T-helper 2 cell treated with Interferon-gamma antibody and Interleukin-4, amounts not matched to agents 5 μg/mL and 100 μg/mL, for 36 hours (primary cell): ENCODE measurements at regions not wholly inside any gene's neighbourhood (a gene's known extent, or its start where the extent isn't known, plus 50 kb on each side); places are given as distances from the start of the nearest gene placed in this dataset.
"Not testable (repeated sequence)": the region's sequence is repeated elsewhere in the genome, so short reads cannot be mapped to it uniquely, and the experiment has no call there.

Source experiments
- DNase-seq: peaks from one replicate; pipeline ENCODE4 v3.0.0; 2021; ENCODE audit warnings: low spot score
- H3K27ac Mint-ChIP-seq: one replicate; pipeline ENCODE4 v1.8.0; 2021; ENCODE audit warnings: mild to moderate bottlenecking, mixed read lengths
- H3K27me3 Mint-ChIP-seq: one replicate; pipeline ENCODE4 v1.8.0; 2021; ENCODE audit warnings: low read depth, mixed read lengths
- H3K36me3 Mint-ChIP-seq: one replicate; pipeline ENCODE4 v1.8.0; 2021; ENCODE audit warnings: low read depth, mixed read lengths
- H3K4me1 Mint-ChIP-seq: one replicate; pipeline ENCODE4 v1.8.0; 2021; ENCODE audit warnings: low read depth, mixed read lengths
- H3K4me3 Mint-ChIP-seq: one replicate; pipeline ENCODE4 v1.8.0; 2022; ENCODE audit warnings: mild to moderate bottlenecking, moderate library complexity, mixed read lengths
- H3K9me3 Mint-ChIP-seq: one replicate; pipeline ENCODE4 v1.8.0; 2021; ENCODE audit warnings: mixed read lengths

- DNase-seq: no peak
- H3K9me3 Mint-ChIP-seq: no peaks in the 10 kb centered on the region
- no peaks in the 10 kb centered on the region for H3K36me3 Mint-ChIP-seq
- H3K4me1 Mint-ChIP-seq: peaks cover 5% of the 10 kb centered on the region
- H3K27me3 Mint-ChIP-seq: no peaks in the 10 kb centered on the region
- no peak overlapping the region for H3K4me3 Mint-ChIP-seq
- no peak overlapping the region for H3K27ac Mint-ChIP-seq
These were observed 67.1 kb upstream of the METRNL start for GRCh38 chr17:83012200-83012785.

- Mint-ChIP-seq H3K36me3 (no peaks in the 10 kb centered on the region), H3K27me3 (no peaks in the 10 kb centered on the region), H3K4me3 (no peak overlapping the region), H3K27ac (no peak overlapping the region), H3K4me1 (peaks cover 2% of the 10 kb centered on the region), H3K9me3 (no peaks in the 10 kb centered on the region)
- no peak for DNase-seq
These were observed 66.3 kb upstream of the METRNL start for GRCh38 chr17:83012868-83013778.

DNA sequence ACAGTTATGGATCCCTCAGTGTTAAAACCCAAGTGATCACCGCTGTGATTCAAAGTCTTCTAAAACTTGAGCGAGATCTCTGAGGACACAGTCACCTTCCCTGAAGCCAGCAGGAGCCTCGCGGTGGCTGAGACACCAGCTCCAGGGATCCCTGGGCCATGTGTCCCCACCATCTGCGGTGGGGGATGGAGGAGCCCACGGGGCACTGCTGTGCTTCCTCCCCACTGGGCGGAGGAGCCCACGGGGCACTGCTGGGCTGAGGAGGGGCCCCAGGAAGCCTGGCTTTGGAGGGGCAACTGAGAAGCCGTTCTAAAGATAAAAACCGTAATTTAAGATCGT lies 65.7 kb upstream of the METRNL start:
- H3K9me3 Mint-ChIP-seq: no peaks in the 10 kb centered on the region
- H3K4me3 Mint-ChIP-seq: no peak overlapping the region
- no peaks in the 10 kb centered on the region for H3K36me3 Mint-ChIP-seq
- H3K27ac Mint-ChIP-seq: no peak overlapping the region
- DNase-seq: no peak
- peaks cover 2% of the 10 kb centered on the region for H3K4me1 Mint-ChIP-seq
- no peaks in the 10 kb centered on the region for H3K27me3 Mint-ChIP-seq

- Mint-ChIP-seq H3K36me3 (no peaks in the 10 kb centered on the region), H3K27me3 (no peaks in the 10 kb centered on the region), H3K4me3 (no peak overlapping the region), H3K27ac (no peak overlapping the region), H3K9me3 (no peaks in the 10 kb centered on the region), H3K4me1 (peaks cover 2% of the 10 kb centered on the region)
- no peak for DNase-seq
These were observed 65.1 kb upstream of the METRNL start for GRCh38 chr17:83014297-83014696.

GRCh38 chr17:83014940-83015910 lies 64.2 kb upstream of the METRNL start:
- Mint-ChIP-seq H3K4me1 (peaks cover 2% of the 10 kb centered on the region), H3K4me3 (no peak overlapping the region), H3K36me3 (no peaks in the 10 kb centered on the region), H3K27ac (no peak overlapping the region), H3K27me3 (no peaks in the 10 kb centered on the region), H3K9me3 (no peaks in the 10 kb centered on the region)
- DNase-seq: no peak

- DNase-seq: no peak
- H3K4me1 Mint-ChIP-seq: peaks cover 7% of the 10 kb centered on the region
- H3K27me3 Mint-ChIP-seq: no peaks in the 10 kb centered on the region
- no peaks in the 10 kb centered on the region for H3K9me3 Mint-ChIP-seq
- H3K27ac Mint-ChIP-seq: no peak overlapping the region
- H3K4me3 Mint-ChIP-seq: no peak overlapping the region
- peaks cover 4% of the 10 kb centered on the region for H3K36me3 Mint-ChIP-seq
These were observed 60.7 kb upstream of the METRNL start for GRCh38 chr17:83018658-83019193.

- DNase-seq: no peak
- H3K27me3 Mint-ChIP-seq: no peaks in the 10 kb centered on the region
- peaks cover 4% of the 10 kb centered on the region for H3K36me3 Mint-ChIP-seq
- no peak overlapping the region for H3K4me3 Mint-ChIP-seq
- no peak overlapping the region for H3K27ac Mint-ChIP-seq
- H3K4me1 Mint-ChIP-seq: peaks cover 9% of the 10 kb centered on the region
- no peaks in the 10 kb centered on the region for H3K9me3 Mint-ChIP-seq
These were observed 60.0 kb upstream of the METRNL start for GRCh38 chr17:83019376-83019775.

- no peak for DNase-seq
- Mint-ChIP-seq H3K27me3 (peaks cover 3% of the 10 kb centered on the region), H3K36me3 (peaks cover 4% of the 10 kb centered on the region), H3K4me1 (peaks cover 16% of the 10 kb centered on the region), H3K9me3 (no peaks in the 10 kb centered on the region), H3K27ac (no peak overlapping the region), H3K4me3 (peak overlapping the region; percentile 34)
These were observed 55.0 kb upstream of the METRNL start for GRCh38 chr17:83024218-83024971.

DNA sequence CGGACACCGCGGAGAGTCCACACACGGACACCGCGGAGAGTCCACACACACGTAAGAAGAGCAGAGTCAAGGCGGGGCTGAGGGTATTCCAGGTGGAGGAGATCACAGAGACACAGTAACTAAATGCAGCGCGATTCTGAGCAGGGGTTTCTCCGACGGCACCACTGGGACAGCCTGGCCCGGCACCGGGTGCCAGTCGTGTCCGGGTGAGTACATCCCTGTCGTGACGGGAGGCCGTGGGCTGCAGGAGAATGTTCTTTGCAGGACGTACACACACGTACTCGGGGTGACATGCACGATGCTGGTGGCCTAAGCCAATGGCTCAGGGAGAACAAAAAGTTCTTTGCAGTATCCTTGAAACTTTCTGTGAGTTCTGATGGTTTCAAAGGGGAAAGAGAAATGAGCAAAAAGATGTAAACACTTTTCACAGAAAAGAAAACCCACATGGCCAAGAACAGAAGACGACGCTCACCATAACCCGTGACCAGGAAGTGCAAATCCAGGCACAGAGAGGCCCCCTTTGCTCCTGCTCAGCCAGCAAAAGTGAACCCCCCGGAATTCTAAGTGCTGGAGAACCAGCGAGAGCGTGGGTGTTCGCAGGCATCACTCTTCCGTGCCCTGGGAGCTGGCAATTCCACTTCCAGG lies 53.7 kb upstream of the METRNL start:
- Mint-ChIP-seq H3K27ac (no peak overlapping the region), H3K27me3 (peaks cover 3% of the 10 kb centered on the region), H3K4me1 (peaks cover 16% of the 10 kb centered on the region), H3K4me3 (no peak overlapping the region), H3K36me3 (peaks cover 5% of the 10 kb centered on the region), H3K9me3 (no peaks in the 10 kb centered on the region)
- no peak for DNase-seq

- peaks cover 5% of the 10 kb centered on the region for H3K36me3 Mint-ChIP-seq
- H3K9me3 Mint-ChIP-seq: no peaks in the 10 kb centered on the region
- no peak overlapping the region for H3K27ac Mint-ChIP-seq
- no peak for DNase-seq
- H3K4me3 Mint-ChIP-seq: no peak overlapping the region
- peaks cover 3% of the 10 kb centered on the region for H3K27me3 Mint-ChIP-seq
- peaks cover 16% of the 10 kb centered on the region for H3K4me1 Mint-ChIP-seq
These were observed 53.0 kb upstream of the METRNL start for GRCh38 chr17:83026311-83026811.

DNA sequence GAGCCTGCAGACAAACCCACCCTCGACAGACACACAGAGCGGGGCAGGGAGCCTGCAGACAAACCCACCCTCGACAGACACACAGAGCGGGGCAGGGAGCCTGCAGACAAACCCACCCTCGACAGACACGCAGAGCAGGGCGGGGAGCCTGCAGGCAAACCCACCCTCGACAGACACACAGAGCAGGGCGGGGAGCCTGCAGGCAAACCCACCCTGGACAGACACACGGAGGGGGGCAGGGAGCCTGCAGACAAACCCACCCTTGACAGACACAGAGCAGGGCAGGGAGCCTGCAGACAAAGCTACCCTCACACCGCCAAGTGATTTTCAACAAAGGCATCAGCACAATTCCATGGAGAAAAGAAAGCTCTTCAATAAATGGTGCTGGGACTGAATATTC lies 52.5 kb upstream of the METRNL start:
- H3K4me3 Mint-ChIP-seq, H3K27me3 Mint-ChIP-seq, DNase-seq, H3K36me3 Mint-ChIP-seq, H3K27ac Mint-ChIP-seq, H3K9me3 Mint-ChIP-seq: not testable (repeated sequence)
- peaks cover 16% of the 10 kb centered on the region for H3K4me1 Mint-ChIP-seq

- no peak overlapping the region for H3K27ac Mint-ChIP-seq
- H3K36me3 Mint-ChIP-seq: peaks cover 9% of the 10 kb centered on the region
- H3K4me3 Mint-ChIP-seq: no peak overlapping the region
- peaks cover 11% of the 10 kb centered on the region for H3K4me1 Mint-ChIP-seq
- peaks cover 3% of the 10 kb centered on the region for H3K27me3 Mint-ChIP-seq
- no peaks in the 10 kb centered on the region for H3K9me3 Mint-ChIP-seq
- DNase-seq: no peak
These were observed 50.6 kb upstream of the METRNL start for GRCh38 chr17:83028851-83029250.

GRCh38 chr17:83029571-83029970 lies 49.8 kb upstream of the METRNL start:
- Mint-ChIP-seq H3K9me3 (no peaks in the 10 kb centered on the region), H3K36me3 (peaks cover 14% of the 10 kb centered on the region), H3K27ac (no peak overlapping the region), H3K27me3 (peaks cover 3% of the 10 kb centered on the region), H3K4me1 (peaks cover 8% of the 10 kb centered on the region), H3K4me3 (no peak overlapping the region)
- DNase-seq: no peak
